ENCODE measurements at regions not wholly inside any gene's neighbourhood (a gene's known extent, or its start where the extent isn't known, plus 50 kb on each side); places are given as distances from the start of the nearest gene placed in this dataset.
"Not testable (repeated sequence)": the region's sequence is repeated elsewhere in the genome, so short reads cannot be mapped to it uniquely, and the experiment has no call there.

DNA sequence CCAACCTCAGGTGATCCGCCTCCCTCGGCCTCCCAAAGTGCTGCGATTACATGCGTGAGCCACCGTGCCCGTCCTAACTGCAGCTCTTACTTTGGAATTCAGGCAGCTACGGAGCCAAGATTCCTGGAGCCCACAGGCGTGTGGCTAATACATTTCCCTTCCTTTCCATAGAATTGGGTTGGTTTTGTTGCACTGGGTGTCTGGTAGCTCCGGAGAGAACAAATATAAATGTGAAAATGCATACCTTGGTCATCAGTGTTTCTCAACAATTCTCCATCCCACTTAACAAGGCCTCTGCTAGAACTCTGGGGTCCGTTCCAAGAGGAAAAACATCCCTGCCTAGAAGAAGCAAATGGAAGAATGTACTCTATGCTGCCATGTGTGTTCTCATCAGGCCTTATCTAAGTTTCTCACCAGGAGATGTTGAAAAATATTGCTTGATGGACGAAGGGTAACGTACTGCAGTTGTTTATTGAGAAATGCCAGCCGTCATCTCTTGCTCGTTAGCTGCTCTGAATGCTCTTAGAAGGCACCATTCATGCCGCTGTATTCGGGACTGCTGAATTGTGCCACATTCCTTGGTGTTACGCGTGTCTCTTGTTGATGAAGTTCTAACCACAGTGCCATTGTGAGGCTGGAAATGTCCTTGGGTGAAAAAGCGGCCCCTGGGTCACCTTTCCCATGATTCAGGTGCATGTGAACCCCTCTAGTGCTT lies 50.5 kb upstream of the CD99 start:
- H3K4me1 ChIP-seq (replicated peaks): no peaks in the 10 kb centered on the region
- 0 out of 2 replicates have a peak, but pooled peaks cover 4% of the 10 kb centered on the region for H3K36me3 ChIP-seq
- H3K27me3 ChIP-seq (replicated peaks): no peaks in the 10 kb centered on the region
- no peak overlapping the region for H3K27ac ChIP-seq
- no peaks in the 10 kb centered on the region for H3K9me3 ChIP-seq (replicated peaks)
- DNase-seq (ENCODE audit: low read depth in 1 of 2, low spot score in 2 of 2): no peak
- no peak overlapping the region for H3K4me3 ChIP-seq

GRCh38 chrX:2638279-2638678 lies 52.8 kb upstream of the CD99 start:
- Histone ChIP-seq H3K4me3 (no peak overlapping the region), H3K36me3 (0 out of 2 replicates have a peak, but pooled peaks cover 4% of the 10 kb centered on the region), H3K9me3 (replicated peaks) (no peaks in the 10 kb centered on the region), H3K27ac (no peak overlapping the region), H3K27me3 (replicated peaks) (no peaks in the 10 kb centered on the region), H3K4me1 (replicated peaks) (no peaks in the 10 kb centered on the region)
- no peak for DNase-seq (ENCODE audit: low read depth in 1 of 2, low spot score in 2 of 2)

- Histone ChIP-seq H3K4me1 (replicated peaks) (no peaks in the 10 kb centered on the region), H3K27ac (no peak overlapping the region), H3K4me3 (no peak overlapping the region), H3K9me3 (replicated peaks) (no peaks in the 10 kb centered on the region), H3K36me3 (0 out of 2 replicates have a peak, but pooled peaks cover 4% of the 10 kb centered on the region), H3K27me3 (replicated peaks) (no peaks in the 10 kb centered on the region)
- no peak for DNase-seq (ENCODE audit: low read depth in 1 of 2, low spot score in 2 of 2)
These were observed 55.8 kb upstream of the CD99 start for GRCh38 chrX:2635342-2635741.

GRCh38 chrX:2632533-2633504 lies 58.3 kb upstream of the CD99 start:
- no peak for DNase-seq (ENCODE audit: low read depth in 1 of 2, low spot score in 2 of 2)
- no peaks in the 10 kb centered on the region for H3K9me3 ChIP-seq (replicated peaks)
- H3K4me1 ChIP-seq (replicated peaks): no peaks in the 10 kb centered on the region
- peaks cover 5% of the 10 kb centered on the region; the same call in 1 of the 2 replicates for H3K36me3 ChIP-seq
- H3K4me3 ChIP-seq: no peak overlapping the region
- no peak overlapping the region for H3K27ac ChIP-seq
- H3K27me3 ChIP-seq (replicated peaks): no peaks in the 10 kb centered on the region

DNA sequence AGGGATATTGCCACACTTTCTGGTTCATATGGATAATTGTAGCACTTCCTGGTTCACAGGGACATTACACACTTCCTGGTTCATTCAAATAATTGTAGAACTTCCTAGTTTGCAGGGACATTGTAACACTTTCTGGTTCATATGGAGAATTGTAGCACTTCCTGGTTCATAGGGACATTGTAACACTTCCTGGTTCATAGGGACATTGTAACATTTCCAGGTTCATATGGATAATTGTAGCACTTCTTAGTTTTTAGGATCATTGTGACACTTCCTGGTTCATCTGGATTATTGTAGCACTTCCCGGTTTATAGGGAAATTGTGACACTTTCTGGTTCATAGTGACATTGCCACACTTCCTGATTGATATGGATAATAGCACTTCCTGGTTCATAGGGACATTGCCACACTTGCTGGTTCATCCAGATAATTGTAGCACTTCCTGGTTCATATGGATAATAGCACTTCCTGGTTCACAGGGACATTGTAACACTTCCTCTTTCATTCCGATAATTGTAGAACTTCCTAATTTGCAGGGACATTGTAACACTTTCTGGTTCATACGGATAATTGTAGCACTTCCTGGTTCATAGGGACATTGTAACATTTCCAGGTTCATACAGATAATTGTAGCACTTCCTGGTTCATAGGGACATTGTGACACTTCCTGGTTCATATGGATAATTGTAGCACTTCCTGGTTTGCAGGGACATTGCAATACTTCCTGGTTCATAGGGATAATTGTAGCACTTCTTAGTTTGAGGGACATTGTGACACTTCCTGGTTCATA lies 59.2 kb upstream of the CD99 start:
- Histone ChIP-seq H3K27me3 (replicated peaks) (no peaks in the 10 kb centered on the region), H3K9me3 (replicated peaks) (no peaks in the 10 kb centered on the region), H3K36me3 (peaks cover 5% of the 10 kb centered on the region), H3K27ac (no peak overlapping the region), H3K4me1 (replicated peaks) (no peaks in the 10 kb centered on the region), H3K4me3 (no peak overlapping the region)
- DNase-seq (ENCODE audit: low read depth in 1 of 2, low spot score in 2 of 2): no peak

DNA sequence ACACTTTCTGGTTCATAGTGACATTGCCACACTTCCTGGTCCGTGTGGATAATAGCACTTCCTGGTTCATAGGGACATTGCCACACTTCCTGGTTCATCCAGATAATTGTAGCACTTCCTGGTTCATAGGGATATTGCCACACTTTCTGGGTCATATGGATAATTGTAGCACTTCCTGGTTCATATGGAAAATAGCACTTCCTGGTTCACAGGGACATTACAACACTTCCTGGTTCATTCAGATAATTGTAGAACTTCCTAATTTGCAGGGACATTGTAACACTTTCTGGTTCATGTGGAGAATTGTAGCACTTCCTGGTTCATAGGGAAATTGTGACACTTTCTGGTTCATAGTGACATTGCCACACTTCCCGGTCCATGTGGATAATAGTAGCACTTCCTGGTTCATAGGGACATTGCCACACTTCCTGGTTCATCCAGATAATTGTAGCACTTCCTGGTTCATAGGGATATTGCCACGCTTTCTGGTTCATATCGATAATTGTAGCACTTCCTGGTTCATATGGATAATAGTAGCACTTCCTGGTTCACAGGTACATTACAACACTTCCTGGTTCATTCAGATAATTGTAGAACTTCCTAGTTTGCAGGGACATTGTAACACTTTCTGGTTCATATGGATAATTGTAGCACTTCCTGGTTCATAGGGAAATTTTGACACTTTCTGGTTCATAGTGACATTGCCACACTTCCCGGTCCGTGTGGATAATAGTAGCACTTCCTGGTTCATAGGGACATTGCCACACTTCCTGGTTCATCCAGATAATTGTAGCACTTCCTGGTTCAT lies 60.0 kb upstream of the CD99 start:
- H3K4me3 ChIP-seq; H3K4me1 ChIP-seq (replicated peaks); H3K27me3 ChIP-seq (replicated peaks); H3K27ac ChIP-seq; H3K9me3 ChIP-seq (replicated peaks); DNase-seq (ENCODE audit: low read depth in 1 of 2, low spot score in 2 of 2); H3K36me3 ChIP-seq: not testable (repeated sequence)

DNA sequence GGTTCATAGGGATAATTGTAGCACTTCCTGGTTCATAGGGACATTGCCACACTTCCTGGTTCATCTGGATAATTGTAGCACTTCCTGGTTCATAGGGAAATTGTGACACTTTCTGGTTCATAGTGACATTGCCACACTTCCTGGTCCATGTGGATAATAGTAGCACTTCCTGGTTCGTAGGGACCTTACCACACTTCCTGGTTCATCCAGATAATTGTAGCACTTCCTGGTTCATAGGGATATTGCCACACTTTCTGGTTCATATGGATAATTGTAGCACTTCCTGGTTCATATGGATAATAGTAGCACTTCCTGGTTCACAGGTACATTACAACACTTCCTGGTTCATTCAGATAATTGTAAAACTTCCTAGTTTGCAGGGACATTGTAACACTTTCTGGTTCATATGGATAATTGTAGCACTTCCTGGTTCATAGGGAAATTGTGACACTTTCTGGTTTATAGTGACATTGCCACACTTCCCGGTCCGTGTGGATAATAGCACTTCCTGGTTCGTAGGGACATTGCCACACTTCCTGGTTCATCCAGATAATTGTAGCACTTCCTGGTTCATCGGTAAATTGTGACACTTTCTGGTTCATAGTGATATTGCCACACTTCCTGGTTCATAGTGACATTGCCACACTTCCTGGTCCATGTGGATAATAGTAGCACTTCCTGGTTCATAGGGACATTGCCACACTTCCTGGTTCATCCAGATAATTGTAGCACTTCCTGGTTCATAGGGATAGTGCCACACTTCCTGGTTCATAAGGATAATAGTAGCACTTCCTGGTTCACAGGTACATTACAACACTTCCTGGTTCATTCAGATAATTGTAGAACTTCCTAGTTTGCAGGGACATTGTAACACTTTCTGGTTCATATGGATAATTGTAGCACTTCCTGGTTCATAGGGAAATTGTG lies 60.8 kb upstream of the CD99 start:
- H3K27ac ChIP-seq; H3K4me3 ChIP-seq; H3K9me3 ChIP-seq (replicated peaks); DNase-seq (ENCODE audit: low read depth in 1 of 2, low spot score in 2 of 2); H3K4me1 ChIP-seq (replicated peaks); H3K36me3 ChIP-seq; H3K27me3 ChIP-seq (replicated peaks): not testable (repeated sequence)

- no peak for DNase-seq (ENCODE audit: low read depth in 1 of 2, low spot score in 2 of 2)
These were observed 61.6 kb upstream of the CD99 start for GRCh38 chrX:2629316-2630007.

GRCh38 chrX:2628751-2629315 lies 62.3 kb upstream of the CD99 start:
- Histone ChIP-seq H3K4me1 (replicated peaks) (no peaks in the 10 kb centered on the region), H3K27me3 (replicated peaks) (no peaks in the 10 kb centered on the region), H3K27ac (no peak overlapping the region), H3K36me3 (peaks cover 5% of the 10 kb centered on the region), H3K9me3 (replicated peaks) (no peaks in the 10 kb centered on the region), H3K4me3 (no peak overlapping the region)
- no peak for DNase-seq (ENCODE audit: low read depth in 1 of 2, low spot score in 2 of 2)

More at GRCh38 chrX:2629316-2630007, 61.6 kb upstream of the CD99 start:
- Histone ChIP-seq H3K4me3 (no peak overlapping the region), H3K4me1 (replicated peaks) (no peaks in the 10 kb centered on the region), H3K27ac (no peak overlapping the region), H3K27me3 (replicated peaks) (no peaks in the 10 kb centered on the region), H3K9me3 (replicated peaks) (no peaks in the 10 kb centered on the region), H3K36me3 (peaks cover 5% of the 10 kb centered on the region)

GRCh38 chrX:2627272-2627867 lies 63.7 kb upstream of the CD99 start:
- peaks cover 8% of the 10 kb centered on the region for H3K36me3 ChIP-seq
- no peaks in the 10 kb centered on the region for H3K4me1 ChIP-seq (replicated peaks)
- no peak overlapping the region for H3K4me3 ChIP-seq
- no peaks in the 10 kb centered on the region for H3K27me3 ChIP-seq (replicated peaks)
- no peak overlapping the region for H3K27ac ChIP-seq
- peak; percentile 53 to 60 for DNase-seq (ENCODE audit: low read depth in 1 of 2, low spot score in 2 of 2)
- no peaks in the 10 kb centered on the region for H3K9me3 ChIP-seq (replicated peaks)

DNA sequence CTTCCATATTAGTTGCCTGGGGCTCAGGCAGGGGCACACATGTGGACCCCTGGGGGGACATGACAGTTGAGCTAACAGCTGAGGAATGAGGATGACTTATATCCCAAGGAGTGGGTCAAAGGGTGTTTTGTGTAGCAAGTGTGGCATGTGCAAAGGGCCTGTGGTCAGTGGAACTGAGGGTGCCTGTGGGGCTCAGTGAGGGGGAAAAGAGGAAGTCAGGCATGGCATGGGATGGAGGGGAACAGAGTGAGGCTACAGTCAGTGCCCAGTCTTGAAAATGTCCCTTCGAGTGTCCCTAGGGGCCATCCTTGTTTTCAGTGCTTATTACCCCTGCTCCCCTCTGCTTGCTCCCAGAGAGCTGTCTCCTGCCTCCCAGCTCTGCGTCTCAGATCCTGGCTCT lies 64.3 kb upstream of the CD99 start:
- Histone ChIP-seq H3K27ac (no peak overlapping the region), H3K4me3 (no peak overlapping the region), H3K36me3 (peaks cover 8% of the 10 kb centered on the region), H3K27me3 (replicated peaks) (no peaks in the 10 kb centered on the region), H3K9me3 (replicated peaks) (no peaks in the 10 kb centered on the region), H3K4me1 (replicated peaks) (no peaks in the 10 kb centered on the region)
- DNase-seq (ENCODE audit: low read depth in 1 of 2, low spot score in 2 of 2): no peak

All from SJSA1 (cell line).